GM12878 (cell line): ENCODE measurements at regions not wholly inside any gene's neighbourhood (a gene's known extent, or its start where the extent isn't known, plus 50 kb on each side); places are given as distances from the start of the nearest gene placed in this dataset.

Experiments used
- ATAC-seq: fragments of 200-7000 bp; cut with Tn5 transposase; 3 replicates; pipeline ENCODE4 v1.9.1; 2020; ENCODE audit warnings: mild to moderate bottlenecking, moderate library complexity
- BruUV-seq: library from RNA; stranded (reverse); fragments of 400-500 nt; replicated peaks from 2 replicates; lab custom pipeline; 2021; lab: Mats Ljungman, UMichigan
- CTCF ChIA-PET: fragments of 300-600 bp; sonication (Branson Sonifier 250); formaldehyde crosslinking; extraction: SDS; loops from one replicate; lab custom pipeline; 2021; ENCODE audit warnings: inconsistent platforms; lab: Yijun Ruan, JAX
- POLR2A ChIA-PET: fragments of 350-600 bp; formaldehyde crosslinking; extraction: SDS; loops from one replicate; lab custom pipeline; 2021; ENCODE audit warnings: inconsistent platforms; lab: Charles Lee
- RAD21 ChIA-PET: fragments of 300-600 bp; sonication (Branson Sonifier 250); formaldehyde crosslinking; loops from one replicate; lab custom pipeline; 2023; ENCODE audit warnings: antibody characterized with exemption; ENCODE audit not compliant: unreplicated experiment; lab: Charles Lee
- SMC1A ChIA-PET: fragments of 300-600 bp; sonication (Branson Sonifier 250); formaldehyde crosslinking; loops from one replicate; lab custom pipeline; 2023; ENCODE audit not compliant: unreplicated experiment, uncharacterized antibody; lab: Charles Lee
- DNase-seq: peaks from one replicate; pipeline ENCODE4 v3.0.0-alpha.2; 2011; ENCODE audit warnings: low read depth, low spot score
- FAIRE-seq: peaks from 3 replicates; lab custom pipeline; 2011; peaks lifted over from hg19 to GRCh38; lab: Jason Lieb, UNC
- H2AFZ ChIP-seq: 2 replicates; pipeline ENCODE4 v1.6.0; 2011; ENCODE audit warnings: low read depth, low read length, control low read depth; ENCODE audit not compliant: control insufficient read depth
- H3K27ac ChIP-seq: 2 replicates; pipeline ENCODE4 v1.5.1; 2011; ENCODE audit warnings: control low read depth; ENCODE audit not compliant: control insufficient read depth, insufficient read depth
- H3K27me3 ChIP-seq, 2 experiments: replicated peaks in 1 of 2; 2 replicates each; pipeline versions ENCODE4 v1.6.0 to v1.6.1; 2011; ENCODE audit warnings: low read length in 1 of 2; ENCODE audit not compliant: control insufficient read depth in 2 of 2, insufficient read depth in 2 of 2
- H3K36me3 ChIP-seq, 2 experiments: 2 replicates each; pipeline ENCODE4 v1.5.1; 2011; ENCODE audit warnings: low read length in 1 of 2; ENCODE audit not compliant: control insufficient read depth in 2 of 2, insufficient read depth in 2 of 2
- H3K4me1 ChIP-seq: 2 replicates; pipeline ENCODE4 v1.6.1; 2011; ENCODE audit warnings: mild to moderate bottlenecking, low read length, moderate library complexity, mixed read lengths; ENCODE audit not compliant: control insufficient read depth, insufficient read depth
- H3K4me2 ChIP-seq: 2 replicates; pipeline ENCODE4 v1.6.0; 2011; ENCODE audit warnings: control low read depth; ENCODE audit not compliant: control insufficient read depth, insufficient read depth
- H3K4me3 ChIP-seq: fragments of 200-600 bp; sonication (generic); 2 replicates; pipeline ENCODE4 v1.5.1; 2016
- H3K79me2 ChIP-seq: 2 replicates; pipeline ENCODE4 v1.6.0; 2011; ENCODE audit warnings: low read length; ENCODE audit not compliant: control insufficient read depth, insufficient read depth
- H3K9ac ChIP-seq: 2 replicates; pipeline ENCODE4 v1.8.0; 2011; ENCODE audit warnings: low read length, control low read depth, mixed read lengths; ENCODE audit not compliant: control insufficient read depth, insufficient read depth
- H3K9me3 ChIP-seq: replicated peaks from 3 replicates; pipeline ENCODE4 v1.5.1; 2011; ENCODE audit warnings: mild to moderate bottlenecking, low read length; ENCODE audit not compliant: control insufficient read depth, insufficient read depth
- H4K20me1 ChIP-seq: 2 replicates; pipeline ENCODE4 v1.6.0; 2011; ENCODE audit not compliant: control insufficient read depth, insufficient read depth
- ATF2 ChIP-seq: IDR thresholded peaks from 2 replicates; pipeline ENCODE4 v1.6.1; 2012; ENCODE audit warnings: low read length, inconsistent platforms
- BCL11A ChIP-seq: IDR thresholded peaks from 2 replicates; pipeline ENCODE4 v1.6.1; 2011; ENCODE audit warnings: low read depth, low read length
- CREM ChIP-seq: IDR thresholded peaks from 2 replicates; pipeline ENCODE4 v1.6.1; 2014; ENCODE audit warnings: antibody characterized with exemption, low read depth
- EZH2 ChIP-seq: IDR thresholded peaks from 2 replicates; pipeline ENCODE4 v1.6.1; 2012; ENCODE audit warnings: low read depth, mild to moderate bottlenecking, control low read depth, inconsistent platforms, low read length, borderline replicate concordance; ENCODE audit not compliant: control insufficient read depth
- FOXK2 ChIP-seq: fragments of 450-650 bp; IDR thresholded peaks from 2 replicates; pipeline ENCODE4 v1.6.1; 2017; ENCODE audit warnings: mild to moderate bottlenecking, moderate library complexity
- FOXM1 ChIP-seq: IDR thresholded peaks from 2 replicates; pipeline ENCODE4 v1.6.1; 2012; ENCODE audit warnings: low read depth, mild to moderate bottlenecking, inconsistent platforms, low read length, moderate library complexity
- NR2C1 ChIP-seq: fragments of 450-650 bp; IDR thresholded peaks from 2 replicates; pipeline ENCODE4 v1.6.1; 2017; ENCODE audit warnings: antibody characterized with exemption, mild to moderate bottlenecking, moderate library complexity
- SP1 ChIP-seq: IDR thresholded peaks from one replicate; pipeline ENCODE4 v1.6.1; 2011; ENCODE audit warnings: low read depth, low read length
- WRNIP1 ChIP-seq: IDR thresholded peaks from 2 replicates; pipeline ENCODE4 v1.6.1; 2011; ENCODE audit warnings: low read depth, low read length, improper control_type of control experiment, borderline replicate concordance
- ZNF217 ChIP-seq: fragments of 450-650 bp; IDR thresholded peaks from 2 replicates; pipeline ENCODE4 v1.6.1; 2017; ENCODE audit warnings: antibody characterized with exemption, mild to moderate bottlenecking
- ZNF384 ChIP-seq: IDR thresholded peaks from 2 replicates; pipeline ENCODE4 v1.6.1; 2012; ENCODE audit warnings: low read depth, mild to moderate bottlenecking, low read length, improper control_type of control experiment, borderline replicate concordance
- WGBS: methylation state at CpG from one replicate; pipeline ENCODE4 v1.1.6; 2016; ENCODE audit warnings: low lambda C conversion rate; ENCODE audit not compliant: insufficient replicate concordance, insufficient coverage; ENCODE audit errors: missing lambda C conversion rate; 5-methylcytosine and 5-hydroxymethylcytosine counted together
- in situ Hi-C: fragments of 300-500 bp; cut with MboI; formaldehyde crosslinking; loops from 9 replicates; pipeline ENCODE4 v1.14.3; 2018; ENCODE audit warnings: mixed read lengths
- intact Hi-C: fragments of 100-400 bp; cut with micrococcal nuclease; formaldehyde crosslinking; loops from one replicate; pipeline ENCODE4 v1.14.2; 2022; ENCODE audit not compliant: unreplicated experiment
- TF ChIP-seq, protein P1 (sequence below): fragments of 450-650 bp; IDR thresholded peaks from 2 replicates; pipeline ENCODE4 v1.6.1; 2016; ENCODE audit warnings: mild to moderate bottlenecking
- TF ChIP-seq, protein P2 (sequence below): IDR thresholded peaks from 2 replicates; pipeline ENCODE4 v1.6.1; 2012; ENCODE audit warnings: low read depth, low read length, improper control_type of control experiment
- TF ChIP-seq, protein P3 (sequence below): fragments of 450-650 bp; formaldehyde crosslinking; IDR thresholded peaks from 2 replicates; pipeline ENCODE4 v1.5.0; 2022; ENCODE audit warnings: mild to moderate bottlenecking, missing genetic modification characterization

DNA sequence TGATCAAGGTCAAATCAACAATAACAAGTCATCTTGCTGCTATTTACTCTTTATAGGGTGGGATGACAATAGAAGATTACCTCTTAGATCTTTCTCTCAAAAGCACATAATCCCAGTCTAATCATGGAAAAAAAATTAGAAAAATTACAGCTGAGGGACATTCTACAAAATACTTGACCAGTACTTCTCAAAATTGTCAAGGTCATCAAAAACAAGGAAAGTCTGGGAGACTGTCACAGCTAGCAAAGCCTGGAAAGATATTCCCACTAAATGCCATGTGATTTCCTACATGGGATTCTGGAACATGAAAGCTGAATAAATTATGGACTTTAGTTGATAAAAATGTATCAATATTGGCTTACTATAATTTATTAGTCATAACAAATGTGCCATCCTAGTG lies 276.2 kb downstream of the RNF144A start (continued):
- TF ChIP-seq WRNIP1: no peak

DNA sequence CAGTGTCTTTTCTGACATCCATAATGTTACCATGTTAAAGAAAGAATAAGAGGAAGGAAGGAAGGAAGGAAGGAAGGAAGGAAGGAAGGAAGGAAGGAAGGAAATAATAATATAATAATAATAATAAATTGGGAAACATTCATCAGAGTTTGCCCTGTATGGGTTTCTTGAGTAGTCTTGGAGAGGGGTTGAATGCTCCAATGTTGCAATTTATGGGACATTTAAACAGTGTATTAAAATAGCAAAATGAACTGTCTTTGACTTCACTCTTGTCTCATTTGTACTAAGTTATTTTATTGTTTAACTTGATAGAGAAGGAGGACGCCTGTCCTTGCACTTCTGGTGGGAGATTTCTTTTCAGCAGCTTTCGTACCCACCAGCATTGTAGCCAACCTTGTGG lies 277.7 kb downstream of the RNF144A start:
- DNase-seq: no peak
- Histone ChIP-seq H3K36me3 (no peaks in the 10 kb centered on the region), H3K79me2 (no peaks in the 10 kb centered on the region), H3K4me1 (no peaks in the 10 kb centered on the region), H3K9me3 (no peaks in the 10 kb centered on the region), H4K20me1 (no peaks in the 10 kb centered on the region), H3K4me2 (no peak overlapping the region), H3K9ac (no peak overlapping the region), H3K4me3 (no peak overlapping the region), H3K27ac (no peak overlapping the region), H3K27me3 (no peaks in the 10 kb centered on the region), H2AFZ (no peak overlapping the region)
- BruUV-seq: no TSS peak
- ChIA-PET SMC1A (no interaction called here), CTCF (no interaction called here), RAD21 (no interaction called here), POLR2A (no interaction called here)
- intact Hi-C loops: no loop called here
- in situ Hi-C loops: no loop called here
- WGBS: 15% methylated on average over 2 of the region's 2 CpGs
- no peak for TF ChIP-seq EZH2
- TF ChIP-seq BCL11A: no peak
- TF ChIP-seq ATF2: no peak
- TF ChIP-seq SP1: no peak
- no peak for TF ChIP-seq ZNF384
- no peak for TF ChIP-seq FOXM1
- TF ChIP-seq, protein P1, sequence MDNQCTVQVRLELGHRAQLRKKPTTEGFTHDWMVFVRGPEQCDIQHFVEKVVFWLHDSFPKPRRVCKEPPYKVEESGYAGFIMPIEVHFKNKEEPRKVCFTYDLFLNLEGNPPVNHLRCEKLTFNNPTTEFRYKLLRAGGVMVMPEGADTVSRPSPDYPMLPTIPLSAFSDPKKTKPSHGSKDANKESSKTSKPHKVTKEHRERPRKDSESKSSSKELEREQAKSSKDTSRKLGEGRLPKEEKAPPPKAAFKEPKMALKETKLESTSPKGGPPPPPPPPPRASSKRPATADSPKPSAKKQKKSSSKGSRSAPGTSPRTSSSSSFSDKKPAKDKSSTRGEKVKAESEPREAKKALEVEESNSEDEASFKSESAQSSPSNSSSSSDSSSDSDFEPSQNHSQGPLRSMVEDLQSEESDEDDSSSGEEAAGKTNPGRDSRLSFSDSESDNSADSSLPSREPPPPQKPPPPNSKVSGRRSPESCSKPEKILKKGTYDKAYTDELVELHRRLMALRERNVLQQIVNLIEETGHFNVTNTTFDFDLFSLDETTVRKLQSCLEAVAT: no peak
- TF ChIP-seq ZNF217: no peak
- TF ChIP-seq, protein P2, sequence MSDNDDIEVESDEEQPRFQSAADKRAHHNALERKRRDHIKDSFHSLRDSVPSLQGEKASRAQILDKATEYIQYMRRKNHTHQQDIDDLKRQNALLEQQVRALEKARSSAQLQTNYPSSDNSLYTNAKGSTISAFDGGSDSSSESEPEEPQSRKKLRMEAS: no peak
- no peak for TF ChIP-seq FOXK2
- no peak for TF ChIP-seq NR2C1
- TF ChIP-seq, protein P3, sequence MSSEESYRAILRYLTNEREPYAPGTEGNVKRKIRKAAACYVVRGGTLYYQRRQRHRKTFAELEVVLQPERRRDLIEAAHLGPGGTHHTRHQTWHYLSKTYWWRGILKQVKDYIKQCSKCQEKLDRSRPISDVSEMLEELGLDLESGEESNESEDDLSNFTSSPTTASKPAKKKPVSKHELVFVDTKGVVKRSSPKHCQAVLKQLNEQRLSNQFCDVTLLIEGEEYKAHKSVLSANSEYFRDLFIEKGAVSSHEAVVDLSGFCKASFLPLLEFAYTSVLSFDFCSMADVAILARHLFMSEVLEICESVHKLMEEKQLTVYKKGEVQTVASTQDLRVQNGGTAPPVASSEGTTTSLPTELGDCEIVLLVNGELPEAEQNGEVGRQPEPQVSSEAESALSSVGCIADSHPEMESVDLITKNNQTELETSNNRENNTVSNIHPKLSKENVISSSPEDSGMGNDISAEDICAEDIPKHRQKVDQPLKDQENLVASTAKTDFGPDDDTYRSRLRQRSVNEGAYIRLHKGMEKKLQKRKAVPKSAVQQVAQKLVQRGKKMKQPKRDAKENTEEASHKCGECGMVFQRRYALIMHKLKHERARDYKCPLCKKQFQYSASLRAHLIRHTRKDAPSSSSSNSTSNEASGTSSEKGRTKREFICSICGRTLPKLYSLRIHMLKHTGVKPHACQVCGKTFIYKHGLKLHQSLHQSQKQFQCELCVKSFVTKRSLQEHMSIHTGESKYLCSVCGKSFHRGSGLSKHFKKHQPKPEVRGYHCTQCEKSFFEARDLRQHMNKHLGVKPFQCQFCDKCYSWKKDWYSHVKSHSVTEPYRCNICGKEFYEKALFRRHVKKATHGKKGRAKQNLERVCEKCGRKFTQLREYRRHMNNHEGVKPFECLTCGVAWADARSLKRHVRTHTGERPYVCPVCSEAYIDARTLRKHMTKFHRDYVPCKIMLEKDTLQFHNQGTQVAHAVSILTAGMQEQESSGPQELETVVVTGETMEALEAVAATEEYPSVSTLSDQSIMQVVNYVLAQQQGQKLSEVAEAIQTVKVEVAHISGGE (CRISPR knock-in tag): no peak
- TF ChIP-seq CREM: no peak
- no peak for ATAC-seq
- no peak for FAIRE-seq
